ENCODE measurements at regions not wholly inside any gene's neighbourhood (a gene's known extent, or its start where the extent isn't known, plus 50 kb on each side); places are given as distances from the start of the nearest gene placed in this dataset.
"Not testable (repeated sequence)": the region's sequence is repeated elsewhere in the genome, so short reads cannot be mapped to it uniquely, and the experiment has no call there.

- DNase-seq (ENCODE audit: low read depth): no peak
Observed at GRCh38 chr17:53061446-53061845, 761.3 kb upstream of the KIF2B start.

DNA sequence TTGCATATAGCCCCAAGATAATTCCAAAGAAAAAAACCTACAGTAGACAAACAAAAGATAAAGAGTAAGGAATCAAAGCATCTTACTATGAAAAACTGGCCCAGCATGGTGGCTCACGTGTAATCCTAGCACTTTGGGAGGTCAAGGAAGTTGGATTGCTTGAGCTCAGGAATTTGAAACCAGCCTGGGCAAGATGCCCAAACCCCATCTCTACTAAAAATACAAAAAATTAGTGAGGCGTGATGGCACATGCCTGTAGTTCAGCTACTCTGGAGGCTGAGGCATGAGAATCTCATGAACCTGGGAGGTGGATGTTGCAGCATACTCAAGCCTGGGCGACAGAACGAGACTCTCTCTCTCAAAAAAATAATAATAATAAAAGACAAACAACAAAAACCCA, 764.7 kb upstream of the KIF2B start:
- no peak for DNase-seq (ENCODE audit: low read depth)

GRCh38 chr17:53046781-53047180, 775.9 kb upstream of the KIF2B start:
- no peak for DNase-seq (ENCODE audit: low read depth)

- no peak for DNase-seq (ENCODE audit: low read depth)
Observed at GRCh38 chr17:53039981-53040380, 782.7 kb upstream of the KIF2B start.

DNA sequence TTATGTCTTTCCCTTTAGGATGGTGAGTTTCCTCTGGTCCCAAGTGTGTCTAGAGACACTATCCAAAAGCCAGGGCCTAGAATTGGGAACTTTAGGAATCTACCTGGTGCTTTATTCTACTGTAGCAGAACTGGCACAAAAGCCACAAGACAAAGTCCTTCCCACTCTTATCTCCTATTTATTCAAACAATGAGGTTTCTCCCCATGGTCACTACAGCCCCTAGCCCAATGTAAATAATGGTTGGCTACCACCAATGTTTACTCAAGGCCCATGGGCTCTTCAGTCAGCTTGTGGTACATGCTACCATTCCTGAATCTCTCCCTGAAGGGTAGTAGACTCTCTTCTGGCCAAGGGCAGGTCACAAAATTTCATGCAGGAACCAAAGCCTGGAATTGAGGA, 789.4 kb upstream of the KIF2B start:
- DNase-seq (ENCODE audit: low read depth): no peak

DNA sequence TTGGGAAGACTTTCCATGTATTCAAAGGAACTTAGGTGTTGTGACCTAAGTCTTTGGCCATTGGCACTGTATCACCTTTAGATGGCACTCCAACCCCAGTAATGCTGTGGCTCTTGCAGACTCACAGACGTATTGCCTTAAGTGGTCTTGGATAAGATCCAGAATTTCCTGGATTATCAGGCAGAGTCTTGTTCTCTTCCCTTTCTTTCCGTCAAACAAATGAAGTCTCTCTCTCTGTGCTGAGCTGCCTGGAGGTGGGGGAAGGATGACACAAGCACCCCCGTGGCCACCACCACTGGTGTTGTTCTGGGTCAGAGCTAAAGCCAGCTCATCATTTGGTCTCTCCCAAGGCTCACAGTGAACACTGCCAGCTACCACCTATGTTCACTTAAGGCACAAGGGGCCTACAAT, 789.9 kb upstream of the KIF2B start:
- peak; percentile 5 for DNase-seq (ENCODE audit: low read depth)

GRCh38 chr17:53017227-53017626, 805.5 kb upstream of the KIF2B start:
- DNase-seq (ENCODE audit: low read depth): no peak

GRCh38 chr17:53016085-53016484, 806.6 kb upstream of the KIF2B start:
- DNase-seq (ENCODE audit: low read depth): no peak

DNA sequence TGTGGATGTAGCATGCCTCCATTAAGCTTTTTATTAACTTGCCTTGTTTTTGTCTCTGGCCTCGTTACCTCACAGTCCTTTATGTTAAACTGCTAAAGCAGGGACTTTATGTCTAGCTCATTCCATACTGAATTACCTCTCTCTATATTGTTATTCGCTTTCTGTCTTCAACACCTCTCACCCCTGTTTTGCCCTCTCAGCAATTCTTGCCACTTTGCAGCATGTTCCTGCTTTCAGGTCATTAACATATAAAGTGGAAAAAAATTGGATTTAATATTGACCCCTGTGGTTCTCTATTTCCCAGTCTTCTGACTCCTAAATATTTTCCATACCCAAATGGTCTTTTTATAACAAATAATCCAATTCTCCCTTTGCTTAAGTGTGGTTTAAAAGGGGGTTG, 810.4 kb upstream of the KIF2B start:
- DNase-seq (ENCODE audit: low read depth): no peak

DNA sequence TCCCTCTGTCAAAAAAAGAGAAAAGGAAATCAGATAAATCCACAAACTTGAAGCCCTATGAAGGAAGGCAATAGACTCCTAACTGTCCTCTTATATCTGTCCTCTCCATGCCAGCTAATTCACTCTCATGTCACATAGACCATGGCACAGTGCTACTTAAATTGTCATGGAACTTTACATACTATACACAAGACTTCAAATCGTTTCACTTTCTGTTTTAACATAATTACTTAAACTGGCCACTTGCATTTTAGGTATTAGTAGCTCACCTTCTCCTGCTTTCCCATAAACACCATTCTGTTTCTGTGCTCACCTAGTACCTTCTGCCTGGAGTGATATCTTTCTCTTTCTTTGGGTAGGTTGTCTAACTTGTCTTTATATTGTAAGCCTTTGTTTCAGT, 816.7 kb upstream of the KIF2B start:
- no peak for DNase-seq (ENCODE audit: low read depth)

DNA sequence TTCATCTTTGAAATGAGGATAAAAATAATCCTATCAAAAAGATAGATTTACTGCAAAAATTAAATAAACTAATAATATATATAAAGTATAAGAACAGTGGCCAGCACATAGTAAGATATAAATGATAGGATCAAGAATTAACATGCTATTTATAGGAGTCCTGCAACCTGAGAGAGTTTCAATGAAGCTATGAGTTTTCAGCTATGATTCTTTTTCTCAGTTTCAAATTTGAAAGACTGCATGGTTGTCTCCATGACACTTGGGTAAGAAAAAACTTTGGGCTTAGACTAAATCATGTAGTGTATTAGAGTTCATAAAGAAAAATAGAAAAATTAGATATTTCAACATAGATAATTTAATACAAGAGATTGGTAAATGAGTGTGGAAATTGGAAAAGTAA, 817.8 kb upstream of the KIF2B start:
- no peak for DNase-seq (ENCODE audit: low read depth)

DNA sequence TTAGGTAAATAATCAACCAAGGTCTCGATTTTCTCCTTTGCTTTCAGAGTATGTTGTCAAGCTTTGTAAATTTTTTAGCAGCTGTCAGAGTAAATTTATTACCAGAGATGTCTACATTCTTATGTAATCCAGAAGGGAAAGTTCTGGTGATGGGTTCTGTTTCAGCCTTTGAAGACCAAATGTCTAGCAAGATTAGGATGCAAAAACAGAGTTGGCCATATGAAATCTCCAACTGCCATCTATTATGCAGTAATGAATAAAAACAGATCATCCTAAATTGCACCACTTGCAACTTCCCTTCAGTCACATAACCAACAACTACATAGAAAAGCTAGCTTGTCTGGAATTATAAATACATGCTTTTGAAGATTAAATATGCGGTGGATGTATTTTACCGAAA, 826.8 kb upstream of the KIF2B start:
- no peak for DNase-seq (ENCODE audit: low read depth)

- DNase-seq (ENCODE audit: low read depth): no peak
Observed at GRCh38 chr17:52995147-52995546, 827.6 kb upstream of the KIF2B start.

DNA sequence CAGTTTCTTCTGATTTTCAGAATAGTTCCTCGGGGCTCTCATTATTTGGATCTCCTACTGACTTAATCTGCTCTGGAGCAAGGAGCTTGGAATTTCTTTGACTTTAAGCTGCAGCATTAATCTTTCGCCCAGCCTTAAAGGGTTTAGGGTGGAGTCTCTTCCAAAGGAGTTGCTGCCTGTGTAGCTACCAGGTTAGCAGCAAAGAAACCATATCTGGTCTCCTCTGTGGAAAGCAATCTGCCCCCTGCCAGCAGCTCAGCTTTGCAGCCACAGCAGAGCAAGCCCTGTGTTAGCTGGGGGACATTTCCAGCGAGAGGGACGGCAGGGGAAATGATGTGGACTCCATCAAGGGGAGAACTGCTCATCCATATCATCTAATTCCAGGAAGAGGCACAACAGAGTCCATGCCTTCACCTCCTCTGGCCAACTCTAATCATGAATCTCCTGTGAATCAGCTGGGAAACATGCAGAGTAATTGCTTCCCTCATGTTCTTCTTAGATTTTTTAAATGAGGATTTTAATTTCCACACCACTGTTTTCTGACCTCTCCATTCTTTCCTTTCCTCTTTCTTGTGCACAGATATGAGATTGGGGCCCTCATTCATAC, 827.6 kb upstream of the CA10 start:
- no peak for DNase-seq (ENCODE audit: low read depth)

- no peak for DNase-seq (ENCODE audit: low read depth)
Observed at GRCh38 chr17:52982331-52982730, 823.8 kb upstream of the CA10 start.

DNA sequence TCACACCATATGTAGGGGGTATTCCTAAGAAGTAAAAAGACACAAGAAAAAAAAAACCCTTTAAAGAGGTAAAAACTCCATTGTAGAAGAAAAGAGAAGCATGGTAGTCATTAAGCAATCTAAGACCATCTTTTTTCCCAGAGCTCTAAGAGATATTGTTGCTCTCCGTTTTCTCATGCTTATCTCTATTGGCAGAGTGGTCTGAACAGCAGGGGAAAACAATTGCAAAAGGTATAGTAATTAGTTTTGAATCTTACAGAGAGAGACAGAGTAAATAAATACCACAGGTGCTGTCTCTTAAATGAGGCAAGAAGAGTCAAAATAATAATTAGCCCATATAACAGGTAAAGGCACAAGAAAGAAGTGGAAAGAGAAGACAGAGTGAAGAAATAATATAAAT, 821.4 kb upstream of the CA10 start:
- DNase-seq (ENCODE audit: low read depth): no peak

DNA sequence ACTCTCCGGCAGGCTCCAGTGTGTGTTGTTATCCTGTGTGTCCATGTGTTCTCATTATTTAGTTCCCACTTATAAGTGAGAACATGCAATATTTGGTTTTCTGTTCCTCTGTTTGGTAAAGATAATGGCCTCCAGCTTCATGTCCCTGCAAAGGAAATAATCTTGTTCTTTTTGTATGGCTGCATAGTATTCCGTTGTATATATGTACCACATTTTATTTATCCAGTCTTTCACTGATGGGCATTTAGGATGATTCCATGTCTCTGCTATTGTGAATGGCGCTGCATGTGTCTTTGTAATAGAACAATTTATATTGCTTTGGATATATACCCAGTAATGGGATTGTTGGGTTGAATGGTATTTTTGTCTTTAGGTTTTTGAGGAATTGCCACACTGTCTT, 807.3 kb upstream of the CA10 start:
- DNase-seq (ENCODE audit: low read depth): no peak

DNA sequence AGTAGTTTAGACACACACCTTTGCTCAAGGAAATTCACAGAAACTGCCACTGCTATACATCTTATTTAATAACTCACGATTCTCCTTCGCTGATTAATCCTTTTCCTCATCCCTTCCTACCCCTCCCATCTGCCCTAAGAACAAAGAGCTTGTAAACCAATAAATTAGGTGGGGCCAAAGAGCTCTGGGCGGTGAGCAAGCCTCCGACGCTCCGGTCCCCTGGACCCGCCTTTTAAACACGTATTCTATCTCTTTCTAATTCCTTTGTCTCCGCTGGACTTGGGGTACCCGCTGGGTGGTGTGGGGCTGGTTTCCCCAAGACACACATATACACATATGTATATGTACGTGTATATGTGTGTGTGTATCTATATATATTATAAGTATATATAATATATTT, 803.2 kb upstream of the CA10 start:
- DNase-seq (ENCODE audit: low read depth): not testable (repeated sequence)

- no peak for DNase-seq (ENCODE audit: low read depth)
Observed at GRCh38 chr17:52957411-52957810, 798.9 kb upstream of the CA10 start.

DNA sequence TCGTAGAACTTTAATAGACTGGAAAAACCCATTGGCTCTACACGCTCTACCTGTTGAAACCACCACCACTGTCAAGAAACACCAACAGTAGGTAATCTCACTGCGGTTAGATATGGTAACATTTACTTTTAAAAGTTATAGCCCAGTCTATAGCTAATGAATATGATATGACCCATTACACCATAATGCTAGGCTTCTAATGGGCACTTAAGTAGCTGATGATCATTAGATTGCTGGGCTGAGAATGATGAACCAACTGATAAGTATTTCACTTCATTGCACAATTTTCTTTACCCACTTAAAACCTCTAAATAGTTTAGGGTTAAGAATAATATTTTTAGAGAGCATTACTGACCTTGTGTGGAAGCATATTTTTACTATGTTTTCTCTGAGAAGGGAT, 788.9 kb upstream of the CA10 start:
- DNase-seq (ENCODE audit: low read depth): no peak

GRCh38 chr17:52938623-52939230, 780.2 kb upstream of the CA10 start:
- no peak for DNase-seq (ENCODE audit: low read depth)

- DNase-seq (ENCODE audit: low read depth): no peak
Observed at GRCh38 chr17:52930581-52930980, 772.1 kb upstream of the CA10 start.

- DNase-seq (ENCODE audit: low read depth): no peak
Observed at GRCh38 chr17:52930145-52930544, 771.6 kb upstream of the CA10 start.

GRCh38 chr17:52923658-52924057, 765.1 kb upstream of the CA10 start:
- DNase-seq (ENCODE audit: low read depth): no peak

Measured in forelimb muscle (tissue), 1 donor.